ENCODE measurements at regions not wholly inside any gene's neighbourhood (a gene's known extent, or its start where the extent isn't known, plus 50 kb on each side); places are given as distances from the start of the nearest gene placed in this dataset.
"Not testable (repeated sequence)": the region's sequence is repeated elsewhere in the genome, so short reads cannot be mapped to it uniquely, and the experiment has no call there.

DNA sequence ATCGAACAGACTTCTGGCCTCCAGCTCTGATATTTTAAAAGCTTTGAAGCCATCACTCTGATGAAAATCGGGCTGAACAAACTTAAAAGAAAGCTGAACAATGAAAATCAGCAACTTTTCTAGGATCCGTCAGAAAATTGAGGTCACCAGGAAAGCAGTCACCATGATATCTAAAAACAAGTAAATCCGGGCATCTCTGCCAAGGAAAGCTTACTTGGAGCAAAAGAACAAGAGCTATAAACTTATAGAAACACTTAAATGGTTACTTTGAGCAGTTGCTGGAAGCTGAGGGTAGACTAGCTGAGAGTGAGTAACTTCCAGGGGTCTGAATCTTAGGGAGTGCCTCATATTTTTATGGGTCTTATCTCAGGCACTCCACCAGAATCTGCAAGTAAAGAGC lies 1043.0 kb upstream of the CDH18 start:
- no peaks in the 10 kb centered on the region for H3K9me3 ChIP-seq
- intact Hi-C loops (cut with DNase I), result no loop called here
- WGBS, 3 donors, result 13 to 32% (median 14%) methylated on average over 4 of the region's 4 CpGs
- no peaks in the 10 kb centered on the region for H3K4me1 ChIP-seq (ENCODE audit: insufficient read depth)
- H3K27me3 ChIP-seq, result no peaks in the 10 kb centered on the region
- no peak overlapping the region for H3K27ac ChIP-seq
- H3K36me3 ChIP-seq, result no peaks in the 10 kb centered on the region
- H3K4me3 ChIP-seq, result no peak overlapping the region
- TF ChIP-seq POLR2A (IDR thresholded peaks at IDR 0.05), result no peak
- no peak for DNase-seq

DNA sequence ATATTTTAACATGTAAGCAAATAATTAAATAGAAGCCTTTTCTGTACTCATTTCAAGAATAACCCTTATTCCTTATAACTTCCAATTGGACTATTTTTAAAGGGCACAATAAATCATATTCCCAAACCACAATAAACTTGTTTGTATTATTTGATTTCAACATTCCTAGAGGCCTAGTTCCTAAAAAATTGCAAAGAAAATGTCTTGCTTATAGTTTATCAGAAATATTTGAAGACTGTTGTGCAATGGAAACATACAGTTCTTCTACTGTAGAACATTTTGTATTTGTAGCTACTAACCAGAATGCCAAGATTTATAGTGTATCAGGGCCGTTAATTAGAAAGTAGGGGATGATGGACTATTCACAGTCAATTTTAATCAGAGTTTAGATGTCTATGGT lies 1037.0 kb upstream of the CDH18 start:
- no peak for DNase-seq
- Histone ChIP-seq H3K27me3 (no peaks in the 10 kb centered on the region), H3K27ac (no peak overlapping the region), H3K36me3 (no peaks in the 10 kb centered on the region), H3K9me3 (no peaks in the 10 kb centered on the region), H3K4me3 (no peak overlapping the region), H3K4me1 (ENCODE audit: insufficient read depth) (no peaks in the 10 kb centered on the region)
- 4 to 18% (median 10%) methylated on average over 1 of the region's 1 CpG for WGBS, 3 donors
- intact Hi-C loops (cut with DNase I), result no loop called here
- no peak for TF ChIP-seq POLR2A (IDR thresholded peaks at IDR 0.05)
- TF ChIP-seq, protein P1, sequence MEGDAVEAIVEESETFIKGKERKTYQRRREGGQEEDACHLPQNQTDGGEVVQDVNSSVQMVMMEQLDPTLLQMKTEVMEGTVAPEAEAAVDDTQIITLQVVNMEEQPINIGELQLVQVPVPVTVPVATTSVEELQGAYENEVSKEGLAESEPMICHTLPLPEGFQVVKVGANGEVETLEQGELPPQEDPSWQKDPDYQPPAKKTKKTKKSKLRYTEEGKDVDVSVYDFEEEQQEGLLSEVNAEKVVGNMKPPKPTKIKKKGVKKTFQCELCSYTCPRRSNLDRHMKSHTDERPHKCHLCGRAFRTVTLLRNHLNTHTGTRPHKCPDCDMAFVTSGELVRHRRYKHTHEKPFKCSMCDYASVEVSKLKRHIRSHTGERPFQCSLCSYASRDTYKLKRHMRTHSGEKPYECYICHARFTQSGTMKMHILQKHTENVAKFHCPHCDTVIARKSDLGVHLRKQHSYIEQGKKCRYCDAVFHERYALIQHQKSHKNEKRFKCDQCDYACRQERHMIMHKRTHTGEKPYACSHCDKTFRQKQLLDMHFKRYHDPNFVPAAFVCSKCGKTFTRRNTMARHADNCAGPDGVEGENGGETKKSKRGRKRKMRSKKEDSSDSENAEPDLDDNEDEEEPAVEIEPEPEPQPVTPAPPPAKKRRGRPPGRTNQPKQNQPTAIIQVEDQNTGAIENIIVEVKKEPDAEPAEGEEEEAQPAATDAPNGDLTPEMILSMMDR (IDR thresholded peaks at IDR 0.05), result no peak
- no peak for TF ChIP-seq EP300 (IDR thresholded peaks at IDR 0.05)

DNA sequence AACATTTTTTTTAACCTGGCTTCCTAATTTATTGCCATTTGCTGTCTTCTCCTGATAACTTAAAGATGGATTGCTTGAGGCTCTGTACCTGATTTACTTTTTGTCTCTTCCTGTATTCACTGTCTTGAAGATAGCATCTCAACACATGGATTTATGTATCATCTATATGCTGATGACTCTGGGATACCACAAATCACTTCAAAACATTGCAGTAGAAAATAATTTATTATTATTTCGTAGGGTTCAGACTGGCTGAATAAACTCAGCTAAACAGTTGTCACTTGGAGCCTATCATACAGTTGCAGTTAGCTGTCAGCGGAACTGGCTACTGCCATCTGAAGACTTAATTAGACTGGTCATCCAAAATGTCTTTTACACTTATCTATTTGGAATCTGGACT lies 1025.2 kb upstream of the CDH18 start:
- H3K36me3 ChIP-seq, result no peaks in the 10 kb centered on the region
- no peak overlapping the region for H3K27ac ChIP-seq
- TF ChIP-seq, protein P1 (IDR thresholded peaks at IDR 0.05), result no peak
- no peak for TF ChIP-seq POLR2A (IDR thresholded peaks at IDR 0.05)
- no peak for TF ChIP-seq EP300 (IDR thresholded peaks at IDR 0.05)
- no peak for DNase-seq
- H3K4me3 ChIP-seq, result no peak overlapping the region
- 50 to 64% (median 50%) methylated on average over 2 of the region's 2 CpGs for WGBS, 3 donors
- H3K27me3 ChIP-seq, result no peaks in the 10 kb centered on the region
- no peaks in the 10 kb centered on the region for H3K4me1 ChIP-seq (ENCODE audit: insufficient read depth)
- intact Hi-C loops (cut with DNase I), result no loop called here
- H3K9me3 ChIP-seq, result no peaks in the 10 kb centered on the region

DNA sequence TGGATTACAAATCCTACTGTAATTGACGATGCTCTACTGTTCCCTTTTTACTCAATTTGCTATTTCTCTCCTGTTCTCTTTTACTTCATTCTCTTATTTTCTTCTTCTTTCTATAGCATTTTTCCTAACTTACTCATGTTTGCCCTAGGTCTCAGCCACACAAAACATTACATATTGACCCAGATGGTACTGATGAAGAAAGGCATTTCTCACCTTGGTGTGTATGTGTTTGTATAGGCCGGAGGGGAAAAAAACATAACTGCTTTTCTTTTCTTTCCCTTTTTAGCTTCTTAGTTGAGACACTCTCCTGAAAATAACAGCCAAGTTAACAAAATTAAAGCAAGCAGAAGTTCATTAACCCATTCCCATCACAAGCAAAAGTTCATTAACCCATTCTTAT lies 1019.8 kb upstream of the CDH18 start:
- Histone ChIP-seq H3K4me3 (no peak overlapping the region), H3K27ac (no peak overlapping the region), H3K9me3 (no peaks in the 10 kb centered on the region), H3K27me3 (no peaks in the 10 kb centered on the region), H3K36me3 (no peaks in the 10 kb centered on the region), H3K4me1 (ENCODE audit: insufficient read depth) (no peaks in the 10 kb centered on the region)
- WGBS, 3 donors, result 79 to 85% (median 80%) methylated on average over 2 of the region's 2 CpGs
- DNase-seq, result no peak
- no peak for TF ChIP-seq POLR2A (IDR thresholded peaks at IDR 0.05)
- TF ChIP-seq, protein P1 (IDR thresholded peaks at IDR 0.05), result no peak
- no peak for TF ChIP-seq EP300 (IDR thresholded peaks at IDR 0.05)
- intact Hi-C loops (cut with DNase I), result no loop called here

DNA sequence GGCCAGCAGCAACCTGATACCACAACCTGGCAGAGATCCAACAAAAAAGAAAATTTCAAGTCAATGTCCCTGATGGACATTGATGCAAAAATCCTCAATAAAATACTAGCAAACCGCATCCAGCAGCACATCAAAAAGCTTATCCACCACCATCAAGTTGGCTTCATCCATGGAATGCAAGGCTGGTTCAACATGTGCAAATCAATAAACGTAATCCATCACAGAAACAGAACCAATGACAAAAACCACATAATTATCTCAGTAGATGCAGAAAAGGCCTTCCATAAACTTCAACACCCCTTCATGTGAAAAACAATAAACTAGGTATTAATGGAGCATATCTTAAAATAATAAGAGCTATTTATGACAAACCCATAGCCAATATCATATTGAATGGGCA lies 1000.9 kb upstream of the CDH18 start:
- DNase-seq; H3K27me3 ChIP-seq; H3K4me3 ChIP-seq; H3K4me1 ChIP-seq (ENCODE audit: insufficient read depth); H3K36me3 ChIP-seq; H3K27ac ChIP-seq; intact Hi-C loops (cut with DNase I); H3K9me3 ChIP-seq: not testable (repeated sequence)
- 48 to 66% (median 48%) methylated on average over 2 of the region's 2 CpGs for WGBS, 3 donors

DNA sequence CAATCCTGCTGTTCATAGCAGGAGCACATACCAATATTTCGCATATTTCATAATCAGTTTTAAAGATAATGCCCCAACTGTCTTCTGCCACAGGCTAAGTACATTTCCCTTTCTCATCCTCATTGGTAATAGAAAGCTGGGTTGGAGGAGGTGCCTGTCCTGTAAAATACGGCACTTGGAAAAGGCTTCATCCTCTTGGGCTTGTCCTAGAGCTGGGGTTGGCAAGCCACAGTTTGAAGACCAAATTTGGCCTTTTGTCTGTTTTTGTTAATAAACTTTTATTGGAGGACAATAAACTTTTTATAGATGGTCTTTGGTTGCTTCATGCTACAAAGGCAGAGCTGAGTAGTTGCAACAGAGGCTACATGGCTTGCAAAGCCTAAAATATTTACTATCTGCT lies 997.8 kb upstream of the CDH18 start:
- no peak overlapping the region for H3K4me3 ChIP-seq
- TF ChIP-seq, protein P1 (IDR thresholded peaks at IDR 0.05), result no peak
- TF ChIP-seq POLR2A (IDR thresholded peaks at IDR 0.05), result no peak
- no peak for TF ChIP-seq EP300 (IDR thresholded peaks at IDR 0.05)
- no peaks in the 10 kb centered on the region for H3K4me1 ChIP-seq (ENCODE audit: insufficient read depth)
- no peaks in the 10 kb centered on the region for H3K9me3 ChIP-seq
- WGBS, 3 donors, result 78 to 85% (median 85%) methylated on average over 2 of the region's 2 CpGs
- intact Hi-C loops (cut with DNase I), result no loop called here
- H3K27me3 ChIP-seq, result no peaks in the 10 kb centered on the region
- H3K36me3 ChIP-seq, result no peaks in the 10 kb centered on the region
- no peak overlapping the region for H3K27ac ChIP-seq
- no peak for DNase-seq
